HG03439 (cell line): ENCODE measurements at regions not wholly inside any gene's neighbourhood (a gene's known extent, or its start where the extent isn't known, plus 50 kb on each side); places are given as distances from the start of the nearest gene placed in this dataset.
"Not testable (repeated sequence)": the region's sequence is repeated elsewhere in the genome, so short reads cannot be mapped to it uniquely, and the experiment has no call there.

Experiments used
- ATAC-seq: cut with Tn5 transposase; IDR thresholded peaks from one replicate; pipeline ENCODE4 v1.9.1; 2021; ENCODE audit warnings: mild to moderate bottlenecking, moderate library complexity; ENCODE audit not compliant: unreplicated experiment

DNA sequence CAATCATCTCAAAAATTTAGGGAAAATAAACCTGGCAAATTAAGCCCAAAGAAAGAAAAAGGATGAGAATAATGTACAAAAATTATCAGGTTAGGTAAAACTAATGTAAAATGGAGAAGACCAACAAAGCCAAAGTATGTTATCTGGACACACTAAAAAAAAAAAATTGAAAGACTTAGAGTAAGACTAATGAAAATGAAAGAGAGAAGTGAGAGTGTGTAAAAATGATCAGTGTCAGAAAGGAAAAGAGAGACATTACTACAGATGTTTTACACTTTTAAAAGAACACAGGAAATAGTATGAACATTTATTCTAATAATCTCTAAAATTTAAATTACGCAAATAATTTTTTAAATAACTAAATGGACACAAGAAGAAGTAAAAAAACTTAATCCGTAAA is 573.3 kb upstream of the NR2F2 start:
- ATAC-seq = no peak

- no peak for ATAC-seq
These were observed 572.0 kb upstream of the NR2F2 start for GRCh38 chr15:95758451-95758850.

- no peak for ATAC-seq
These were observed 571.6 kb upstream of the NR2F2 start for GRCh38 chr15:95758851-95759250.

DNA sequence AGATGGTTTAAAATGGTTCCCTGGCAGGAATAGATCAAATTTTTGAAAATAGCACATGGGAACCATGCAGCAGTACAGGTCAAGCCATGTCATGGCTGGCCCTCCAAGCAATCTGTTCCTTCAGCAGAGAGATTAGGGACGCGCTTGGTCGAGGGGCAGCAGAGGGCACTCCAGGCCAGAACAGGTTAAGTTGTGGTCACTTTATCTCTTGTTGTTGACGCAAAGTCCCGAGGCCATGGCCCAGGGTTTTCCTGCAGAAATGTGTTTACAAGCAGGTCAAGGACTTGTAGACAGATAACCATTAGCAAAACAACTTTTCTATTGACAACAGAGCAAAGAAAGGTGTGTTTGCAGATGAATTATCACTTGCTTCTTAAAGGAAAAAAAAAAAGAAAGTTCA is 570.0 kb upstream of the NR2F2 start:
- ATAC-seq = no peak

DNA sequence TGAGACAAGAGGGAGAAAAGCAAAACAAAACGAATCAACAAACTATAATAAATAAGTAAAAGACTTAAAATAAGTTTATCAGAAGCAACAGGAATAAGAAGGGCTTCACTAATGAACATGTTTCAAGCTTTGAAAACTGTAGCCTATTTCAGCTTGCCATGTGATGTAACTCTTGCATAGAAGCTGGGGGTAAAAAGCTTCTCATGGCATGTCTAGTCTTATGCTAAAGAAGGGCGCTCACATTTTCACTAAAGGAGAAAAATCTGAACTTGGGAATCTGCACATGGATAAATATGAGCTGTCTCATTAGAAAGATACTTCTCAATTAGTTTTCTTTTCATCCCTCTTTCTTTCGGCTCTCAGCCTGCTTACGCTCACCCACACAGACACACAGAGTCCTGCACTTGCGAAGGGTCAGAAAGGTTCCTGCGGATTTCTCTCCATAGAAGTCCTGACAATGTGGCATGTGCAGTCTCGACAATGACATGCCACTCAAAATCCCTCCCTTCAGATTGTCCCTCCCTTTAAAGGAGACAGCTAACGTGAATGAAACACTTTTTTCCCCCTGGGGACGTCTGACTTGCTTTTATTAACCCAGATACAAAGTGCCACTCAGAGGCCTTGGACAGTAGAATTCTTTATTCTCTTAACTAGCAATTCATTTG is 568.9 kb upstream of the NR2F2 start:
- ATAC-seq = no peak

DNA sequence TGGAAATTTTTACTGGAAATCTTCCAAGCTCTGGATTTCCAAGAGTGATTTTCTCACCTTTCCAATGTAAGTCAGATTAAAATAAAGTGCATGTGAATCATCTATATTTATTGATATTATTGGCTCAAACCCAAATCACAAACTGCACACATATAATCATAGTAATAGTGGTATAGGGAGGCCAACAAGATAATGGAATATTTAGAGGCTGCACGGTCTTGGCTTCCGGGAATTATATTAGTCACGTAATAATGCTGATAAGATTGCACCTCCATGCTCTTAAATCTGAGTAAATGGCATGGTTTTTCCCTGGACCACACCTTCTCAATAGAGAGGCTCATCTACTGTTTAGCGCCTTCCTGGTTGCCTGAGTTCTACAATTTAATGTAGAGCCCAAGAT is 567.1 kb upstream of the NR2F2 start:
- ATAC-seq = no peak

- no peak for ATAC-seq
These were observed 565.3 kb upstream of the NR2F2 start for GRCh38 chr15:95765161-95765560.

- ATAC-seq = no peak
These were observed 560.3 kb upstream of the NR2F2 start for GRCh38 chr15:95770196-95770595.

GRCh38 chr15:95772982-95773381 is 557.5 kb upstream of the NR2F2 start:
- no peak for ATAC-seq

DNA sequence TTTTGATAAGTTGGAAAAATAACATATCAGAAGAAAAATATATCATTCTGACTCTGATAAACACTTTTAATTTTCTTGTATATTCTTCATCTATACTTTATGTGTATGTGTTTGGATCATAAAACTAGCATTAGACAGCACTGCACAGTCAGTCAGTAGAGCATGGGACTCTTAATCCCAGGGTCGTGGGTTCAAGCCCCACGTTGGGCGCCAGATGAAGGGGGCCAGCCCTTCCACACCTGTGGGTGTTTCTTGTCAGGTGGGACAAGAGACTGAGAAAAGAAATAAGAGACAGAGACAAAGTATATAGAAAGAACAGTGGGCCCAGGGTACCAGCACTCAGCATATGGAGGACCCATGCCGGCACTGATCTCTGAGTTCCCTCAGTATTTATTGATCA is 546.0 kb upstream of the NR2F2 start:
- no peak for ATAC-seq

DNA sequence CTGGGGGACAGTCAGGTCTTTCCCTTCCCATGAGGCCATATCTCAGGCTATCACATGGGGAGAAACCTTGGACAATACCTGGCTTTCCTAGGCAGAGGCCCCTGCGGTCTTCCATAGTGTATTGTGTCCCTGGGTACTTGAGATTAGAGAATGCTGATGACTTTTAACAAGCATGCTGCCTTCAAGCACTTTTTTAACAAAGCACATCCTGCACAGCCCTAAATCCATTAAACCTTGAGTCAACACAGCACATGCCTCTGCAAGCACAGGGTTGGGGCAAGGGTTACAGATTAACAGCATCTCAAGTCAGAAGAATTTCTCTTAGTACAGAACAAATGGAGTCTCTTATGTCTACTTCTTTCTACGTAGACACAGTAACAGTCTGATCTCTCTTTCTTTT is 545.2 kb upstream of the NR2F2 start:
- not testable (repeated sequence) for ATAC-seq

GRCh38 chr15:95793231-95793630 is 537.3 kb upstream of the NR2F2 start:
- no peak for ATAC-seq

- ATAC-seq = no peak
These were observed 535.1 kb upstream of the NR2F2 start for GRCh38 chr15:95795386-95795785.

- no peak for ATAC-seq
These were observed 531.0 kb upstream of the NR2F2 start for GRCh38 chr15:95799286-95800200.

GRCh38 chr15:95804484-95804883 is 526.0 kb upstream of the NR2F2 start:
- ATAC-seq = no peak

DNA sequence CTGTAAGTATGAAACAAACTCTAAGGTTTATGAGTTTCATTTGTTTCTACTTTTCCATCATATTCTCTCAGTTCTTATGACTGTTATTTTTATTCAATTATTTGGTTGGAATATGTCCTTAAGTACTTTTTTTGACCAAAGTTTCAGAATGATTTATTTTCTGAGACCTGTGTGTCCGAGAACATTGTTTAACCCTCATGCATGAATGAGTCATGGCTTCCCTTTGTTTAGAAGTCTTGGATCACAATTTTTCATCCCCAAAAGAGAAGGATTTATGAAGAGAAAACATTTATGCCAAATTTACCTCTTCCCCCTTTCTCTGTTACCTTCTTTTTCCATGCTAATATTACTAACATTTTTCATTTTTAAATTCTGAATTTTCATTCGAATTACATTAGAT is 518.0 kb upstream of the NR2F2 start:
- no peak for ATAC-seq

GRCh38 chr15:95814908-95815307 is 515.6 kb upstream of the NR2F2 start:
- ATAC-seq = no peak

DNA sequence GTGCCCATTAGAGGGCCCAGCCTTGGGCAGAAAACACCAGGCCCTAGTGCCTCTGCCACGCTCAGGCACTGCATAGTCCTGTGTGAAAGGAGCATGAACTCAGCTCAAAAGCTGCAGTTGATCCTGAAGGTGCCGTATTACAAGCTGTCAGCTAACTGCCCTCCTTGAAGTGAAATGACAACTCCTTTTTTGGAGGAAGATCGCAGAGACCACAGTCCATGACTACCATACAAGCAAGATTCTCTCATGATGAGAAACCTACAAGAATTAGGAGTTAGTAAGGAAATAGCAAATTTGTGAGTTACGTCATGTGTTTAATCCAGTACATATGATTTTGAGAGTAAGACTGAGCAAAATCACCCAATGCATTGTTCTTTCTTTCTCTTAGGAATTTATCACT is 513.9 kb upstream of the NR2F2 start:
- no peak for ATAC-seq

DNA sequence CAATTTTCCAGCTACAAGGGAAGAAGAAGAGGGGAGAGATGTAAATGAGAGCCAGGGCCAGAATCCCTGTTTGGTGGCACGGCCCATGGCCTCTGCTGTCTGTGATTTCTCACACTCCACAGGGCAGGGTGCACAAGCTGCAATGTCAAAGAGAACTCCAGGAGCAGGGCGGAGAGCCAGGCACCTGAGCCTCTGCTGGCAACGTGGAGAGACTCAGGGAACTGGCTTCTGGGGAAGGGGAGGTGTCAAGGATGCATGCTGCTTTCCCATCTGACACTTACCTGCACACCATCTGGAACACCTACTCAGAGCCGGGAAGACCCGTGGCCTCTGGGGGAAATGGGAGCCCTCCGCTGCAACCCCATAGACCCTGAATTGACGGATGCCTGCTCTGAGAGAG is 507.5 kb upstream of the NR2F2 start:
- ATAC-seq = no peak

DNA sequence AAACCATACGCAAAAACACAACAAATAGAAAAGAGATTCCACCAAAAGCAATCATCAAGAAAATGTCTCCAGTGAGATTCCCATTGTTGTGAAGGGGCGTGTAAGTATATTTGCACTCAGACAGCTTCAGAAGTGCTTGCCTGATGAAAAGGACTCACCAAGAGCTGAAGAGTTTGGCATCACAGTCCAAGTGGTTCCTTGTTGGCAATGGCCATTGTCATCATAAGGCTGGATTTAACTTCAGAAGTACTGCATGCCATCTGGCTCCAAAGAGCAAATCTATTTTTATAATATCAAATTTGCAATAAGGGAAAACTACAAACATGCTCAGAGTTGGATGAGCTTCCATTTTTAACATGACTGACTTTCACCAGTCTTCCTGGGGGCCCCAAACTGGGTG is 505.3 kb upstream of the NR2F2 start:
- ATAC-seq = no peak

- no peak for ATAC-seq
These were observed 504.7 kb upstream of the NR2F2 start for GRCh38 chr15:95825671-95826411.
